Astrocyte of the cerebellum (primary cell): ENCODE measurements at regions not wholly inside any gene's neighbourhood (a gene's known extent, or its start where the extent isn't known, plus 50 kb on each side); places are given as distances from the start of the nearest gene placed in this dataset.

ENCODE experiments used
- DNase-seq: peaks from one replicate; pipeline ENCODE4 v3.0.0-alpha.2; 2011; ENCODE audit warnings: low read depth
- H3K4me3 ChIP-seq: 2 replicates; pipeline ENCODE4 v1.5.1; 2011; ENCODE audit warnings: mild to moderate bottlenecking, low read depth, low read length, moderate library complexity
- CTCF ChIP-seq: IDR thresholded peaks from 2 replicates; pipeline ENCODE4 v1.5.1; 2012; ENCODE audit warnings: low read length, low read depth, moderate library complexity, mild to moderate bottlenecking; ENCODE audit errors: missing control alignments
- in situ Hi-C: cut with HindIII; loops from 2 replicates; pipeline ENCODE4 v1.10.0; 2017; ENCODE audit warnings: low sequenced_read_pairs

DNA sequence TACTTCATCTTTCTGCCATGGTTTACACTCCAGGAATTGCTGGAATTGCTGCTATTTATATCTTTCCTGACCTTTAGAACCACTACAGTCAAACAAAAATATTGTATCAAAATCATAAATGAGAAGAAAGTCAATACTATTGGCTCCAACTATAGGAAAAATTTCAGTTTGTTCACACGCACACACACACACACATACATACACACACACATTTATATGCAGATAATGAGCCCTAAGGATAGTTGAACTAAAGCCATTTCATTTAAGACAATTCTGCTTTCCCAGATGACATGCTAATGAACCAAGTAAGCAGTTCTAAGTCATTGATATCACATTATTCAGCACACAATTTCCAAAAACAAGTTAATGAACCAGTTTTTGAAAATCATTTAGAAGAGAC, 627.3 kb downstream of the PLOD2 start:
- in situ Hi-C loops, result no loop called here
- no peak for TF ChIP-seq CTCF

GRCh38 chr3:145536461-145536860, 624.5 kb downstream of the PLOD2 start:
- in situ Hi-C loops, result no loop called here
- TF ChIP-seq CTCF, result no peak
- DNase-seq, result no peak
- no peak overlapping the region for H3K4me3 ChIP-seq

More for the DNA sequence above, 627.3 kb downstream of the PLOD2 start:
- H3K4me3 ChIP-seq, result no peak overlapping the region
- DNase-seq, result no peak

GRCh38 chr3:145550522-145550921, 610.5 kb downstream of the PLOD2 start:
- TF ChIP-seq CTCF, result no peak
- in situ Hi-C loops, result no loop called here
- H3K4me3 ChIP-seq, result no peak overlapping the region
- DNase-seq, result no peak

GRCh38 chr3:145557405-145557804, 603.6 kb downstream of the PLOD2 start:
- in situ Hi-C loops, result no loop called here
- H3K4me3 ChIP-seq, result no peak overlapping the region
- no peak for TF ChIP-seq CTCF
- peak; percentile 85 for DNase-seq

GRCh38 chr3:145578471-145578870, 582.5 kb downstream of the PLOD2 start:
- TF ChIP-seq CTCF, result no peak
- H3K4me3 ChIP-seq, result no peak overlapping the region
- in situ Hi-C loops, result no loop called here
- no peak for DNase-seq

DNA sequence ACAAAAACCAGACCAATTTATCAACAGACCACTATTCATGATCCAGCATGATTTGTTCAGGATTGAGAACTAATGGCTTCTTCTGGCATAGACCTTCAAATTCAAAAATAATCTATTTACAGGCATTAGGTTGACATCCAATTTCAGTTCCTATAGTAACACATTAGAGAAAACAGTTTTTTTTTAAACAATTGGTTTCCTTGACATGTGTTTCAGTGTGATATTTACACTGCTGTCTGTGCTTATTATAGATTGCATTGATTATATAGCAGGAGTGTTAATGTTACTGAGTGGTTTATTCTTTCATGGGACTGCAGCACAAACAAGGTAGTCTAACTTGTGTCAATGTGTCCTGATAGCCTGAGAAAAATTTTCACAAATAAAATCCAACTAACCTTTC, 579.3 kb downstream of the PLOD2 start:
- no peak overlapping the region for H3K4me3 ChIP-seq
- in situ Hi-C loops, result no loop called here
- DNase-seq, result no peak
- no peak for TF ChIP-seq CTCF

DNA sequence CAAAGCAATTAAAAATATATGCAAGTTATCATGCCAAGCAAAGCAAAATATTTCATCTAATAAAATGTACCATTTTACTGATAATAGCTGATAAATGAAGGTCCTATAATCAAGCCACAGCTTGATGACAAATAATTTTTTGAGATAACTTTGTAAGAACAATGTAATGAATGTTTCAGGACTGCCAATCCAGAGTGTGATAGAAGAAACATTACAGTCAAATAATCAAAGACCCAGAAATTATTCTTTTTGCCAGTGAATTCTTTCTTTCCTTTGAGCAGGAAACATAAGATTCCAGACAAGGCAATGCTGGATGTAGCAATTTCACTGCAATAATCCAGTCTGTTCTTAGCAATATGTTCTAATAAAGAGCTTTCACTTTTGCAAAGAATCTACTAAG, 556.1 kb downstream of the PLOD2 start:
- H3K4me3 ChIP-seq, result no peak overlapping the region
- in situ Hi-C loops, result no loop called here
- TF ChIP-seq CTCF, result no peak
- no peak for DNase-seq
